BJ (cell line): ENCODE measurements at regions not wholly inside any gene's neighbourhood (a gene's known extent, or its start where the extent isn't known, plus 50 kb on each side); places are given as distances from the start of the nearest gene placed in this dataset.
"Not testable (repeated sequence)": the region's sequence is repeated elsewhere in the genome, so short reads cannot be mapped to it uniquely, and the experiment has no call there.

ENCODE experiments used
- CTCF ChIA-PET: fragments of 350-600 bp; formaldehyde crosslinking; extraction: SDS; loops from one replicate; lab custom pipeline; 2021; ENCODE audit warnings: antibody characterized with exemption, inconsistent platforms; lab: Yijun Ruan, JAX
- POLR2A ChIA-PET: fragments of 300-600 bp; sonication (Branson Sonifier 250); formaldehyde crosslinking; extraction: SDS; loops from one replicate; lab custom pipeline; 2021; ENCODE audit warnings: antibody characterized with exemption; lab: Charles Lee
- DNase-seq: peaks from one replicate; pipeline ENCODE4 v3.0.0-alpha.2; 2011; ENCODE audit warnings: low read depth
- H3K27me3 ChIP-seq: 2 replicates; pipeline ENCODE4 v1.6.0; 2011; ENCODE audit warnings: low read length; ENCODE audit not compliant: control insufficient read depth, insufficient read depth
- H3K36me3 ChIP-seq: 2 replicates; pipeline ENCODE4 v1.5.1; 2011; ENCODE audit warnings: low read length; ENCODE audit not compliant: control insufficient read depth, insufficient read depth
- H3K4me3 ChIP-seq: 2 replicates; pipeline ENCODE4 v1.5.1; 2011; ENCODE audit warnings: low read depth, mild to moderate bottlenecking, control low read depth, low read length
- CTCF ChIP-seq: IDR thresholded peaks from 2 replicates; pipeline ENCODE4 v1.5.1; 2011; ENCODE audit warnings: low read depth, mild to moderate bottlenecking, control low read depth, inconsistent platforms, low read length, moderate library complexity; ENCODE audit not compliant: insufficient read depth

GRCh38 chr3:192062186-192062585 lies 601.2 kb downstream of the PYDC2 start:
- DNase-seq: no peak
- CTCF ChIA-PET: no interaction called here

GRCh38 chr3:192063570-192063969 lies 602.6 kb downstream of the PYDC2 start:
- ChIA-PET POLR2A (no interaction called here), CTCF (no interaction called here)
- no peak for TF ChIP-seq CTCF
- H3K4me3 ChIP-seq: no peak overlapping the region
- H3K27me3 ChIP-seq: no peaks in the 10 kb centered on the region
- DNase-seq: no peak
- no peaks in the 10 kb centered on the region for H3K36me3 ChIP-seq

More at GRCh38 chr3:192062186-192062585, 601.2 kb downstream of the PYDC2 start:
- no peaks in the 10 kb centered on the region for H3K36me3 ChIP-seq
- H3K4me3 ChIP-seq: no peak overlapping the region
- POLR2A ChIA-PET: no interaction called here
- no peaks in the 10 kb centered on the region for H3K27me3 ChIP-seq
- TF ChIP-seq CTCF: no peak

GRCh38 chr3:192064959-192065358 lies 604.0 kb downstream of the PYDC2 start:
- Histone ChIP-seq H3K36me3 (no peaks in the 10 kb centered on the region), H3K27me3 (no peaks in the 10 kb centered on the region), H3K4me3 (no peak overlapping the region)
- DNase-seq: no peak
- ChIA-PET CTCF (no interaction called here), POLR2A (no interaction called here)
- no peak for TF ChIP-seq CTCF

- H3K4me3 ChIP-seq, POLR2A ChIA-PET, DNase-seq, CTCF ChIA-PET, H3K27me3 ChIP-seq, H3K36me3 ChIP-seq: not testable (repeated sequence)
Observed at GRCh38 chr3:192066253-192066652, 605.3 kb downstream of the PYDC2 start.

- Histone ChIP-seq H3K27me3 (no peaks in the 10 kb centered on the region), H3K4me3 (no peak overlapping the region), H3K36me3 (no peaks in the 10 kb centered on the region)
- TF ChIP-seq CTCF: no peak
- CTCF ChIA-PET: no interaction called here
- no peak for DNase-seq
- POLR2A ChIA-PET: no interaction called here
Observed at GRCh38 chr3:192068464-192069254, 607.7 kb downstream of the PYDC2 start.
